ENCODE measurements at regions not wholly inside any gene's neighbourhood (a gene's known extent, or its start where the extent isn't known, plus 50 kb on each side); places are given as distances from the start of the nearest gene placed in this dataset.

- TF ChIP-seq TAF1 (IDR thresholded peaks at IDR 0.05; ENCODE audit: borderline replicate concordance, low read depth, low read length) (no peak), CTCF (IDR thresholded peaks at IDR 0.05) (no peak), ELF1 (IDR thresholded peaks at IDR 0.05) (no peak), POLR2AphosphoS5 (IDR thresholded peaks at IDR 0.05; ENCODE audit: low read depth, low read length) (no peak), JUND (IDR thresholded peaks at IDR 0.05) (no peak), RAD21 (IDR thresholded peaks at IDR 0.05; ENCODE audit: low read length) (no peak), EP300 (IDR thresholded peaks at IDR 0.05; ENCODE audit: borderline replicate concordance in 1 of 2, low read depth in 1 of 2, low read length in 1 of 2) (no peak), EZH2phosphoT487 (IDR thresholded peaks at IDR 0.05; ENCODE audit: borderline replicate concordance, low read depth) (no peak), FOXM1 (IDR thresholded peaks at IDR 0.05; ENCODE audit: low read depth) (no peak), GATA2 (CRISPR knock-in tag; IDR thresholded peaks at IDR 0.05) (no peak), REST (IDR thresholded peaks at IDR 0.05; ENCODE audit: low read depth, low read length) (no peak), TEAD4 (IDR thresholded peaks at IDR 0.05; ENCODE audit: borderline replicate concordance, insufficient read depth) (no peak)
These were observed 201.7 kb upstream of the BCL6 start for GRCh38 chr3:187946981-187947380.

Measured in SK-N-SH (cell line).